Tibial artery (tissue), 4 donors: ENCODE measurements at regions not wholly inside any gene's neighbourhood (a gene's known extent, or its start where the extent isn't known, plus 50 kb on each side); places are given as distances from the start of the nearest gene placed in this dataset.

Experiments
- DNase-seq, 2 donors: peaks; one replicate each; pipeline ENCODE4 v3.0.0-alpha.2; 2019
- H3K27ac ChIP-seq, 2 donors: fragments of 200-600 bp; sonication (generic) in 1 of 2; 1 replicate in 1 of 2; 2 replicates in 1 of 2; pipeline ENCODE4 v1.5.1; 2018 to 2019; ENCODE audit warnings: mild to moderate bottlenecking in 1 of 2
- H3K27me3 ChIP-seq, 2 donors: fragments of 200-600 bp; sonication (generic) in 1 of 2; one replicate each; pipeline versions ENCODE4 v1.5.1 to v1.6.0; 2016 to 2019
- H3K36me3 ChIP-seq, 3 donors: fragments of 200-600 bp; sonication (generic) in 2 of 3; one replicate each; pipeline ENCODE4 v1.5.1; 2016 to 2019; ENCODE audit warnings: mild to moderate bottlenecking in 2 of 3
- H3K4me1 ChIP-seq, 4 donors: fragments of 200-600 bp; sonication (generic) in 2 of 4; 1 replicate in 3 of 4; 2 replicates in 1 of 4; pipeline ENCODE4 v1.5.1; 2016 to 2019
- H3K4me3 ChIP-seq, 2 donors: fragments of 200-600 bp; sonication (generic) in 1 of 2; 1 replicate in 1 of 2; 2 replicates in 1 of 2; pipeline ENCODE4 v1.5.1; 2018 to 2019; ENCODE audit warnings: mild to moderate bottlenecking in 2 of 2
- H3K9me3 ChIP-seq, 3 donors: fragments of 200-600 bp; sonication (generic) in 1 of 3; one replicate each; pipeline ENCODE4 v1.5.1; 2016 to 2019
- intact Hi-C: fragments of 100-400 bp; cut with DNase I; formaldehyde crosslinking; loops from one replicate; pipeline ENCODE4 v1.15.0; 2023; ENCODE audit warnings: low total_unique reads
- TF ChIP-seq, protein P1 (sequence below), 2 experiments: fragments of 200-600 bp in 1 of 2; fragments of 450-650 bp in 1 of 2; IDR thresholded peaks; one replicate each; pipeline ENCODE4 v1.5.1; 2017 to 2019; ENCODE audit warnings: antibody characterized with exemption in 2 of 2, mild to moderate bottlenecking in 1 of 2, moderate library complexity in 1 of 2

DNA sequence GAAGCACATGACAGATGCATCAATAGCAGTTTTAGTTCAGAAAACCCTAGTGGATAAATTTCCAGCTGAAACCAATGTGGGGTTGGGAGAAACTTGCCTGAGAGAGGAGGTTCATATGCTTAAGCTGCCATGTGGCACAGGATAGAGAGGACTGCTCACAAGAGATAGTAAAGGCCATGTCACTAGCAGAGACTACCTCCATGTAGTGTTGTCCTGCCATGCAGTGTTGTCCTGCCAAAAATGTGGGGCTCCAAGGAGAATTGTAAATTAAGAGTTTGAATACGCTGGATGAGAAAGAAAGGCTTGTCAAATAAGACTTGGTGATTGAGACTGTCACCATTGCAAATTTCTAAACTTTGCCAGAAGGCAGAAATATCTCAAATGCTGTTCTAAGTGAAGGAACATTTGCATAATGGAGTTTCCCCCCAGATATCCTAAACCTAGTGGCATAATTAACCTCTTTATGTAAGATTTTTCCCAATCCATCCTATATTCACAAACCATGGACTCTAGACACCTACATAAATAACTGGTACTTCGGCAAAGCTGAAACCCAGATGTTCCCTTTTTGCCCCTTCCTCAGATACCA is 938.3 kb upstream of the ALCAM start:
- intact Hi-C loops = no loop called here
- Histone ChIP-seq H3K36me3 (no peaks in the 10 kb centered on the region), H3K9me3 (no peaks in the 10 kb centered on the region), H3K27ac (no peak overlapping the region), H3K27me3 (no peaks in the 10 kb centered on the region), H3K4me1 (no peaks in the 10 kb centered on the region), H3K4me3 (no peak overlapping the region)
- DNase-seq = no peak
- TF ChIP-seq, protein P1, sequence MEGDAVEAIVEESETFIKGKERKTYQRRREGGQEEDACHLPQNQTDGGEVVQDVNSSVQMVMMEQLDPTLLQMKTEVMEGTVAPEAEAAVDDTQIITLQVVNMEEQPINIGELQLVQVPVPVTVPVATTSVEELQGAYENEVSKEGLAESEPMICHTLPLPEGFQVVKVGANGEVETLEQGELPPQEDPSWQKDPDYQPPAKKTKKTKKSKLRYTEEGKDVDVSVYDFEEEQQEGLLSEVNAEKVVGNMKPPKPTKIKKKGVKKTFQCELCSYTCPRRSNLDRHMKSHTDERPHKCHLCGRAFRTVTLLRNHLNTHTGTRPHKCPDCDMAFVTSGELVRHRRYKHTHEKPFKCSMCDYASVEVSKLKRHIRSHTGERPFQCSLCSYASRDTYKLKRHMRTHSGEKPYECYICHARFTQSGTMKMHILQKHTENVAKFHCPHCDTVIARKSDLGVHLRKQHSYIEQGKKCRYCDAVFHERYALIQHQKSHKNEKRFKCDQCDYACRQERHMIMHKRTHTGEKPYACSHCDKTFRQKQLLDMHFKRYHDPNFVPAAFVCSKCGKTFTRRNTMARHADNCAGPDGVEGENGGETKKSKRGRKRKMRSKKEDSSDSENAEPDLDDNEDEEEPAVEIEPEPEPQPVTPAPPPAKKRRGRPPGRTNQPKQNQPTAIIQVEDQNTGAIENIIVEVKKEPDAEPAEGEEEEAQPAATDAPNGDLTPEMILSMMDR (IDR thresholded peaks at IDR 0.05) = no peak

- TF ChIP-seq, protein P1 (IDR thresholded peaks at IDR 0.05) = no peak
- no peaks in the 10 kb centered on the region for H3K4me1 ChIP-seq
Observed at GRCh38 chr3:104429727-104430126, 937.0 kb upstream of the ALCAM start.

DNA sequence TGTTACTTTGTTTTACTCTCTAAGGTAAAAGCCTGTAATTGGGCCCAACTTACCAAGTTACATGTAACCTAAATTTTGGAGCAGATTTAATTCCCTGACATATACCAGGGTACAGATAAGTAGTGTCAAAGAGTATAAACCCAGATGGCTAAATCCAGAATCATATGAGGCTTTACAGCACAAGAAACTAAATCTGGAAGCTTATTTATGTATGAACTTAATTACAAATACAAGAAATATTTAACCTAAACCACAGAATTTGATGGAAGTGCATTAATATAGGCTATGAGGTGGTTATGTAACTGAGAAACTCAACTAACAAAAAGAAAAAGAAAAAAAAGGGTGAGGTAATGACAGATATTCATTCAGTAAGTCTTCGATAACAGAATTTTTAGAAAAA is 930.2 kb upstream of the ALCAM start:
- intact Hi-C loops = no loop called here
- H3K27me3 ChIP-seq = no peaks in the 10 kb centered on the region
- H3K27ac ChIP-seq = no peak overlapping the region
- H3K36me3 ChIP-seq = no peaks in the 10 kb centered on the region
- TF ChIP-seq, protein P1 (IDR thresholded peaks at IDR 0.05) = no peak
- no peaks in the 10 kb centered on the region for H3K9me3 ChIP-seq
- no peak overlapping the region for H3K4me3 ChIP-seq
- no peak for DNase-seq
- H3K4me1 ChIP-seq = peaks cover 0 to 18% (median 8%) of the 10 kb centered on the region in 4 donors

More at GRCh38 chr3:104429727-104430126, 937.0 kb upstream of the ALCAM start:
- Histone ChIP-seq H3K36me3 (no peaks in the 10 kb centered on the region), H3K9me3 (no peaks in the 10 kb centered on the region), H3K27ac (no peak overlapping the region), H3K4me3 (no peak overlapping the region), H3K27me3 (no peaks in the 10 kb centered on the region)
- DNase-seq = no peak
- intact Hi-C loops = no loop called here

GRCh38 chr3:104437131-104437750 is 929.5 kb upstream of the ALCAM start:
- H3K4me1 ChIP-seq = peaks cover 0 to 18% (median 8%) of the 10 kb centered on the region in 4 donors
- no peaks in the 10 kb centered on the region for H3K9me3 ChIP-seq
- H3K36me3 ChIP-seq = no peaks in the 10 kb centered on the region
- no peak for DNase-seq
- intact Hi-C loops = no loop called here
- no peaks in the 10 kb centered on the region for H3K27me3 ChIP-seq
- no peak overlapping the region for H3K27ac ChIP-seq
- no peak overlapping the region for H3K4me3 ChIP-seq
- TF ChIP-seq, protein P1 (IDR thresholded peaks at IDR 0.05) = no peak

DNA sequence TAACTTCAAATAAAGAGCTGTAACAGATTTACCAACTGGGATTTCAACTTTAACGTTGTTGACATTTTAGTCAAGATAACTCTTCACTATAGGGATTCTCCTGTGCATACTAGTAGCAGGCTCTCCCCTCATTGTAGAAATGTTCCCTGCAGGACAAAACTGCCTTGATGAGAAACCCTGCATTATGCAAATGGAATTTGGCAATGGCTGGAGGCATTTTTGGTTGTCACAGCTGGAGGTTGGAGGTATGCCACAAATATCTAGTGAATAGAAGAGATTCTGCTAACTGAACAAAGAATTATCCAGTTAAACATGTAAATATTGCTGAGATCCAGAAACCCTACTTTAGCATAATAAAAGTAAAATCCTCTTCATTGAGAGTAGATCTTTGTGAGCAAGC is 928.8 kb upstream of the ALCAM start:
- no peak for DNase-seq
- Histone ChIP-seq H3K27me3 (no peaks in the 10 kb centered on the region), H3K4me1 (peaks cover 0 to 18% (median 8%) of the 10 kb centered on the region in 4 donors), H3K9me3 (no peaks in the 10 kb centered on the region), H3K36me3 (no peaks in the 10 kb centered on the region), H3K4me3 (no peak overlapping the region), H3K27ac (no peak overlapping the region)
- TF ChIP-seq, protein P1 (IDR thresholded peaks at IDR 0.05) = no peak
- intact Hi-C loops = no loop called here
